Loucy (cell line): ENCODE measurements at regions not wholly inside any gene's neighbourhood (a gene's known extent, or its start where the extent isn't known, plus 50 kb on each side); places are given as distances from the start of the nearest gene placed in this dataset.

Experiments
- H2AFZ ChIP-seq: fragments of 200-600 bp; sonication (generic); 2 replicates; pipeline ENCODE4 v1.6.0; 2016; ENCODE audit warnings: antibody characterized with exemption, mild to moderate bottlenecking, low read length, moderate library complexity
- H3F3A ChIP-seq: fragments of 200-600 bp; 2 replicates; pipeline ENCODE4 v1.6.0; 2016; ENCODE audit warnings: antibody characterized with exemption, low read depth, mild to moderate bottlenecking
- H3K27me3 ChIP-seq: fragments of 200-600 bp; sonication (generic); 2 replicates; pipeline ENCODE4 v1.6.1; 2014; ENCODE audit warnings: low read length, mild to moderate bottlenecking; ENCODE audit not compliant: insufficient read depth, poor library complexity, severe bottlenecking
- H3K36me3 ChIP-seq: fragments of 200-600 bp; sonication (generic); 2 replicates; pipeline ENCODE4 v1.6.1; 2016; ENCODE audit warnings: low read length; ENCODE audit not compliant: insufficient read depth
- H3K4me1 ChIP-seq: fragments of 200-600 bp; sonication (generic); 2 replicates; pipeline ENCODE4 v1.5.1; 2014; ENCODE audit warnings: low read length, mild to moderate bottlenecking; ENCODE audit not compliant: insufficient read depth, poor library complexity, severe bottlenecking
- H3K4me2 ChIP-seq: fragments of 200-600 bp; sonication (generic); 2 replicates; pipeline ENCODE4 v1.6.0; 2014; ENCODE audit warnings: antibody characterized with exemption, low read length, low read depth, mild to moderate bottlenecking; ENCODE audit not compliant: poor library complexity, severe bottlenecking
- H3K4me3 ChIP-seq: fragments of 200-600 bp; sonication (generic); 2 replicates; pipeline ENCODE4 v1.5.1; 2014; ENCODE audit warnings: low read length, mild to moderate bottlenecking, mixed read lengths; ENCODE audit not compliant: poor library complexity, severe bottlenecking
- H3K79me2 ChIP-seq: fragments of 200-600 bp; sonication (generic); 2 replicates; pipeline ENCODE4 v1.6.1; 2014; ENCODE audit warnings: low read length; ENCODE audit not compliant: insufficient read depth
- H3K9ac ChIP-seq: fragments of 200-600 bp; sonication (generic); 2 replicates; pipeline ENCODE4 v1.6.0; 2014; ENCODE audit warnings: mild to moderate bottlenecking, low read depth, low read length, moderate library complexity; ENCODE audit not compliant: poor library complexity, severe bottlenecking
- H3K9me2 ChIP-seq: fragments of 200-600 bp; sonication (generic); replicated peaks from 2 replicates; pipeline ENCODE4 v1.6.1; 2016; ENCODE audit warnings: low read depth, low read length, mixed read lengths
- H3K9me3 ChIP-seq: fragments of 200-600 bp; sonication (generic); 2 replicates; pipeline ENCODE4 v1.6.1; 2014; ENCODE audit warnings: mild to moderate bottlenecking, antibody characterized with exemption, low read length, low read depth; ENCODE audit not compliant: insufficient read depth
- H4K20me1 ChIP-seq: fragments of 200-600 bp; sonication (generic); 2 replicates; pipeline ENCODE4 v1.6.0; 2014; ENCODE audit warnings: antibody characterized with exemption, low read length, mild to moderate bottlenecking; ENCODE audit not compliant: insufficient read depth, poor library complexity, severe bottlenecking
- EZH2phosphoT487 ChIP-seq: fragments of 200-600 bp; IDR thresholded peaks from 2 replicates; pipeline ENCODE4 v1.6.1; 2018; ENCODE audit warnings: antibody characterized with exemption, mild to moderate bottlenecking, moderate library complexity, borderline replicate concordance
- TF ChIP-seq, protein P1 (sequence below): fragments of 200-600 bp; sonication (generic); conservative IDR thresholded peaks from 2 replicates; pipeline ENCODE4 v1.5.1; 2014; ENCODE audit warnings: mild to moderate bottlenecking, antibody characterized with exemption, low read length

DNA sequence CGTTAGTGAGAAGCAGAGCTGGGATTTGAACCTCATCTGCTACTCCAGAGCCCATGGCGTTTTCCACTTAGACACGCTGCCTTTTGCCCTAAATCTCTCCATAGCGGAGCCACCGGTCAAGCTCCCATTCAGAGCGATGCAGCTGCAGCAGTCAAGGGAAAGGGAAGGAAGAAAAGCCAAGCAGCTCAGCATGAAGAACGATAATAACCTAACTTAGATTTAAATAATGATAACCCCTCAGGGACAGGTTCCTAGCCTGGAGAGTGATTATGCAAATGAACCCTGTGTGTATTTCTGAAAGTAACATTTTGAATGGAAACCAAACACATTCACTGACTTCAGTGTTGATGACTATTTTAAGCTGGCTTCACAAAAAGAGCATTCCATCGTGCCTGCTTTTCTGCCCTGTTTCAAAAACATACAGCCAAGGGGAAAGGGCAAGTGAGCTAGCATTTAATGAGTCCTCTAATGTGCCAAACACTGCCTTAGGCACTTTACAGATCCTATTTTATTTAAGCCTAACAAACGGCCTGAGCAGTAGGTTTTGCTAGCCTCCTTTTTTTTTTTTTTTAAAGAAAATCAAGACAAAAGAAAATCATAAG lies 798.3 kb downstream of the CDH8 start:
- Histone ChIP-seq H4K20me1 (no peaks in the 10 kb centered on the region), H3K4me3 (no peak overlapping the region), H3F3A (no peaks in the 10 kb centered on the region), H3K4me2 (no peak overlapping the region), H3K4me1 (no peaks in the 10 kb centered on the region), H3K27me3 (no peaks in the 10 kb centered on the region), H3K79me2 (no peaks in the 10 kb centered on the region), H3K9ac (no peak overlapping the region), H2AFZ (no peak overlapping the region), H3K9me3 (no peaks in the 10 kb centered on the region), H3K9me2 (no peaks in the 10 kb centered on the region), H3K36me3 (no peaks in the 10 kb centered on the region)
- TF ChIP-seq, protein P1, sequence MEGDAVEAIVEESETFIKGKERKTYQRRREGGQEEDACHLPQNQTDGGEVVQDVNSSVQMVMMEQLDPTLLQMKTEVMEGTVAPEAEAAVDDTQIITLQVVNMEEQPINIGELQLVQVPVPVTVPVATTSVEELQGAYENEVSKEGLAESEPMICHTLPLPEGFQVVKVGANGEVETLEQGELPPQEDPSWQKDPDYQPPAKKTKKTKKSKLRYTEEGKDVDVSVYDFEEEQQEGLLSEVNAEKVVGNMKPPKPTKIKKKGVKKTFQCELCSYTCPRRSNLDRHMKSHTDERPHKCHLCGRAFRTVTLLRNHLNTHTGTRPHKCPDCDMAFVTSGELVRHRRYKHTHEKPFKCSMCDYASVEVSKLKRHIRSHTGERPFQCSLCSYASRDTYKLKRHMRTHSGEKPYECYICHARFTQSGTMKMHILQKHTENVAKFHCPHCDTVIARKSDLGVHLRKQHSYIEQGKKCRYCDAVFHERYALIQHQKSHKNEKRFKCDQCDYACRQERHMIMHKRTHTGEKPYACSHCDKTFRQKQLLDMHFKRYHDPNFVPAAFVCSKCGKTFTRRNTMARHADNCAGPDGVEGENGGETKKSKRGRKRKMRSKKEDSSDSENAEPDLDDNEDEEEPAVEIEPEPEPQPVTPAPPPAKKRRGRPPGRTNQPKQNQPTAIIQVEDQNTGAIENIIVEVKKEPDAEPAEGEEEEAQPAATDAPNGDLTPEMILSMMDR = no peak
- no peak for TF ChIP-seq EZH2phosphoT487

DNA sequence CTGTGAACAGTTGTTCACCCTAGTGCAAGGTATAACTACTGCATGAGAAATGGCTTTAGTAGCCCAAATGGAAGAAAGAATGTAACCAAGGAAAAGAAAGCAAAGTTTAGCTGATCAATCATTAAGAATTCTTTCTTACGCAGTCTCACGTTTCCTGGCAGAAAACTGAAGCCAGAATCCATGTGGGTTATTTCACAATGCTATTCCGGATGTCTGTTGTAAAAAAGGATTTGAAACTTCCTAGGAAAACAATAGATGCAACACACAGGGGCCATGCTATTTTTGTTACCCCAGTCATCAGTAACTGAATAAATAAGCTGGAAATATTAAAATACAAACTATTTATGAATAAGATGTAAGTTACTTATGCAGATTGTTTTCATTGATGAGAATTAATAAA lies 802.5 kb downstream of the CDH8 start:
- no peak overlapping the region for H2AFZ ChIP-seq
- TF ChIP-seq EZH2phosphoT487 = no peak
- TF ChIP-seq, protein P1 = no peak
- no peaks in the 10 kb centered on the region for H3F3A ChIP-seq
- no peak overlapping the region for H3K4me2 ChIP-seq
- H3K9ac ChIP-seq = no peak overlapping the region
- H3K9me3 ChIP-seq = no peaks in the 10 kb centered on the region
- no peaks in the 10 kb centered on the region for H3K4me1 ChIP-seq
- no peaks in the 10 kb centered on the region for H3K9me2 ChIP-seq
- no peaks in the 10 kb centered on the region for H3K36me3 ChIP-seq
- H3K79me2 ChIP-seq = no peaks in the 10 kb centered on the region
- no peak overlapping the region for H3K4me3 ChIP-seq
- no peaks in the 10 kb centered on the region for H4K20me1 ChIP-seq
- H3K27me3 ChIP-seq = no peaks in the 10 kb centered on the region

DNA sequence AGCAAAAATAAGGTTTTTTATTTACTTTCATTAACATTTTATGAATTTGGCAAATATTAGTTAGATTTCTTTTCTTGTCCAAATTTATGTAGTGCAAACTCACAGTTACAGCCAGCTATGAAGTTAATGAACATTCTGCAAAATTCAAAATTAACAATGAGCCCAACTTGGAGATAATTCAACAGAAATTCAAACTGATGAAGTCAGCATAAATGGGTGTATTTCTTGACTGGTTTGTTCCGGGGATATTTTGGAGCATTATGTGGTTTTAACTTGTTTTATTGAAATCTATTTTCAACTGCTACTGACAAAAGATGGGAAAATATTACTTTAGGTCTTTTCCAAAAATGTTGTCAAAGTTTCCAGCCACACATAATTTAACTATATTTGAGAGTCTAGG lies 807.9 kb downstream of the CDH8 start:
- no peak for TF ChIP-seq EZH2phosphoT487
- TF ChIP-seq, protein P1 = no peak
- Histone ChIP-seq H3K79me2 (no peaks in the 10 kb centered on the region), H3K4me1 (no peaks in the 10 kb centered on the region), H3K4me3 (no peak overlapping the region), H4K20me1 (no peaks in the 10 kb centered on the region), H3K9me3 (no peaks in the 10 kb centered on the region), H3K9ac (no peak overlapping the region), H3K9me2 (no peaks in the 10 kb centered on the region), H3K4me2 (no peak overlapping the region), H3K36me3 (no peaks in the 10 kb centered on the region), H3K27me3 (no peaks in the 10 kb centered on the region), H3F3A (no peaks in the 10 kb centered on the region), H2AFZ (no peak overlapping the region)
